ENCODE measurements at regions not wholly inside any gene's neighbourhood (a gene's known extent, or its start where the extent isn't known, plus 50 kb on each side); places are given as distances from the start of the nearest gene placed in this dataset.

DNA sequence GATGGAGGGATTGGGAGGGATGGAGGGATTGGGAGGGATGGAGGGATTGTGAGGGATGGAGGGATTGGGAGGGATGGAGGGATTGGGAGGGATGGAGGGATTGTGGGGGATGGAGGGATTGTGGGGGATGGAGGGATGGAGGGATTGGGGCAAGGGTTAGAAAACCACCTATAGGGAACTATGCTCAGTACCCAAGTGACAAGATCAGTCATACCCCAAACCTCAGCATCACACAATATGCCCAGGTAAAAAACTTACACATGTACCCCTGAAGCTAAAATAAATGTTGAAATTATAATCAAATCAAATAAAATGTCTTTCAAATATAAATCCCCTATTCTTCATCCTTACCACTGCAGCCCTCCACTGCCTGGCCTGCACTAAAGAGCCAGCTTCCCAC lies 72.8 kb upstream of the HNRNPU start:
- FAIRE-seq, result no peak

DNA sequence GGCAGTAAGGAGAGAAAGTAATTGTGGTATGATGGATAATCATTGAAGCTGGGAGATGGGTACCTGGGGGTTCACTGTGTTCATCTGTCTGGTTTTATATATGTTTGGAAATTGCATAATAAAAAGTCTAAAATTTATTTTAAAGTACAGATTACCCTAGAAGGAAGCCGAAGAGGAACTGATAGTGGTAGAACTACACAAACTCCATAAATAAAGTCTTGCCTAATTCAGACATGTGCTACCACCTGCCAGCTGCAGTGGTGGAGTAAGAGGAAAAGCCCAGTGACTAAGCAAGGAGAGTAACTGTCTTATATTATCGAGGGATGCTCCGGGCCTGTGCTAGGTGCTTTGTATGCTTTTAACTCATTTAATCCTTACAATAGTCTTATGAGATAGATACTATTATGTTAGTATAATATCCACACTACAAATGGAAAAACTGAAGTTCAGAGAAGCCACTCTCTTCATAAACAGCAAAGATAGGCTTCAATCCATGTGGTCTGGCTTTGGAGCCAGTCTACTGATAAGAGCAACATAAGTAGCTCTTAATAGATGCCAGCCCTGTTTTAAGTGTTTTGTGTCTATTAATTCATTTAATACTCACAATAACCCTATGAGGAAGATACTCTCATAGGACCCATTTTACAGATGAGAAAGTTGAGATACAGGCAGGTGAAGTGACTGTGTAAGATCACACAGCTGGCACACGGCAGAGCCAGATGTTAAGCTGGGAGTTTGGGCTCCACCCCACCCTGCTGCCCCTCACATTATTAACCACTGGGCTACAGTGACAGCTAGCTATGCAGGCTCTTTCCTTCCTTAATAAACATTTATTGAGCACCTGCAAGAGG lies 56.8 kb upstream of the HNRNPU start:
- FAIRE-seq, result no peak

DNA sequence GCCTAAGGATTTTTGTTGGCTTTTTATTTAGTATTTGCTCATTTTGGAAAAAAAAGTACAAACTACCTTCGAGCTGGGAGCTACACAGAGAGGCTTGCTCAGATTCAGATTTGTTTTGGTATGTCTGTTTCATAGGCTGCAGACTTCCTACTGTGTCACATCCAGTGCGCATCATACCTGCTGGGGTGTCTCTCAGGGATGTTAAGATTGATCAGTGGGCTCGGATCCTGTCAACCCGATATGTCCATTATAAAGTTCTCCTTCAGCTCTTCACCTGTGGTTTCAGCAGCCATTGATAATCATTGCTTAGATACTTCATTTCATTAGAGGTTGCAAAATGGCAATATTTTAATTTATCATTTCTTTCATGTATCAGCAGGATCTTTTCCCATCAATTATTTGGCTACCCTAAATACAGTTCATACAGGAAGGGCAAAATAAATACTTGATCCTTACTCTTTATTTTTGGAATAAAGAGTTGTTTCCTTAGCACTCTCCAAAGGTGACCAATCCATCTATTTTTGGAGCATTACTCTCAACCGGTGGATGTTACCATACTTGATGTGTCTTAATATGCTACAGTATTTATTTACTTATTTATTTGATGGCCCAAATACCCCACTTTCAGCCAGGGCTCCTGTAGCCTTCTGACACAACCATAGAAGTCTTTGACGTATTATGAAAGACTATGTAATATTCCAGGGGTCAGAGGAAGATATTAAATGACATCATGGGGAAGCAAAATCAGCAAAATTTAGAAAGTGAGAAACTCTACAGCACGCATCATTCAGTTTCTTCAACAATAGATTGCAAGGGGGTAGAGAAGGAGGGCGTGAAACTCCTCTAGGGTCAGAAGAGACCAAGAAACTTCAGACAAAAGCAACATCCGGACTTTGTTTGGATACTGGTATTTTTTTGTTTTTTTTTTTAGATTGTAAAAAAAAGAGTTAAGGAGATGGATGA lies 55.3 kb upstream of the HNRNPU start:
- no peak for FAIRE-seq

DNA sequence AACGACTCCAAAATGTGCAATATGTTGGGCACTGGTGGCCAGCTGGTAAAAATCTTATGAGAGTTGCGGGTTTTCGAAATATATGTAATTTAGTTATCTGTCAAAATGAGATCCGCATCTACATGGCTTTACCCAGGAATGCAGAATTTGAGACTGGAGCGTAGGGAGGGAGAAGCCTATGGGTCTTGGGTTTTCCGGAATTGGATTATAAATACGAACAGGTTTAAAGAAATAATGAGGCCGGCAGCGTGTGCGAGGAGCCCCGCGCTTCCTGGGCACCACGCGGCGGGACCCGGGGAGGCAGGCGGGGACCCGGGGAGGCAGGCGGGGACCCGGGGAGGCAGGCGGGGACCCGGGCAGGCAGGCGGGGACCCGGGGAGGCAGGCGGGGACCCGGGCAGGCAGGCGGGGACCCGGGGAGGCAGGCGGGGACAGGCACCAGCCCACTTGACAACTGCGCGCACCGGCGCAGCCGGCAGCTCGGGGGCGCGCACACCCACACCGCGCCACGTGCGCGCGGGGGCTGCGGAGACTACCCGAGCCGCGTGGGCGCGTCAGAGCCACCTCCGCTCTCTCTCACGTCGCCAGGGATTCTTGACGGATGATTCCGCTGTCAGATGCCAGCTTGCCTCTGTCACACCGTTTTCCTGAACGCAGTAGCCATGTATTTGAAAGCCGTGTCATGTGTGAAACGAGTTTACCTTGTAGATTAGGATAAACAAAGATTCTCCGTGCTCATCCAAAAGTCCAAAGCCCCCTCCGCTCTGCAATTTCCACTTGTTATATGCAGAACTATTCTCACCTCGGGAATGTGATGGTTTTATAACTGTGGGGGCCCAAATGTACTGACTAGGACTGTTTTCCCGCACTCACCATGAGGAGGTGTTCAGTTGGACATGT lies 54.3 kb upstream of the HNRNPU start:
- no peak for FAIRE-seq

DNA sequence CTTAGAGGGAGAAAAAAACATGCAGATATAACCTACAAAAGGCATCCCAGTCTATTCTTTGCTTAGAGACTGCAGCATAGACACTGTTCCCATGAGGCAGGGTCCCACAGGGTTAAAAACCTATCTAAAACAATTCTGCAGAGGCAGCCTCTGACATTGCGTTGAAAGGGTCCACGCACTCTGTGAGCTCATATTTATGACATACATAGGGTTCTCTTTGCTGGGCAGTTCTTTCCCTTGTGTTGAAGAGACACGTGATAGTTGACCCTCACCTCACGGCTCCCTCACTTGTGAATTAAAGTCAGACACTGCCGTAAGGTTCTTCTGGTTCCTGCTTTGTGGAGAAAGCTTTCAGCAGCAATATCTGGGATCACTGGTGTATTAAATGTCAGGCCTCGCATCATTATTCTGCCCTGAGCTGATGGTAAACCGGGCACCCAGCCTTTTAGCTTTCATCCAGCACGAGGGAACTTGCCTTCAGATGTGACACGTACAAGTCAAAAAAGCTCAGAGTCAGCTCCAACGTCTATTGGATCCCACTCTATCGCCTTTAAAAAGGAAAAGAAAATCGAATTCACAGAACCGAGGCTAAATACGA lies 52.8 kb upstream of the HNRNPU start:
- no peak for FAIRE-seq

DNA sequence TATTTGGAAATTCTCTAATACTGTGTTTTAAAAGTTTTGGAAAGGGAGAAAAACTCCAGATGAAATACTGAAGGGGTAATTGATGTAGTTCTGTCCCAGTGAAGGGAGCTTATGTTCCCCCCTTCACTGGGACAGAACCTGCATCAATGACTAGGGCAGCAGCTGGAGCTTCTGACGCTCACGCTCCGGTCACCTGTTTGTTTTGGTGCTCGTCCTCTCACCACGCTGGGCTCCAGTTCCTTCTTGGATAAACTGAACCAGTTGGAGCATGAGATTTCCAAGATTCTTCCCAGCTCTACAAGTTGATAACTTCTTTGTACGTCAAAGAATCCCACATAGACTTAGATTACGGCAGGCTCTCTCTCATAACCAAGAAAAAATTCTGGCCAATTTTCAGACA lies 51.4 kb upstream of the HNRNPU start:
- no peak for FAIRE-seq

DNA sequence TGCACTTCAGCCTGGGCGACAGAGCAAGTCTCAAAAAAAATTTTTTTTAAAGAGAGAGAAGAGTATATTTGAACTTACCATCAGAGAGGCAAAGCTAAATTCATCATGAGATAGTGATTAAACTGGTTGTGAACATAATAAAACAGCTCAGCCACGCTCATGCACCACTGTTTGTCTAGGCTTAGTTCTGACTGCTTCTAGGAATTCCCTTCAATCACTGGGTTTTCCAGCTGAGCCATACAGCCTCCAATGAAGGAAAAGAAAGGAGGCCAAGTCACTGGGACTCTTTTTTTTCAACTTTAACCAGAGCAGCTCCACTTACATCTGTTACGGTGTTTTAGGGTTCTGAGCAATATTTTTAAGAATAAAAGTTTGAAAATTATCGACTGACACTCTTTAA lies 50.4 kb upstream of the HNRNPU start:
- no peak for FAIRE-seq
